Amygdala (tissue), 56 donors: ENCODE measurements at regions not wholly inside any gene's neighbourhood (a gene's known extent, or its start where the extent isn't known, plus 50 kb on each side); places are given as distances from the start of the nearest gene placed in this dataset.

Experiments
- DNase-seq, 56 donors: peaks; one replicate each; lab custom pipeline; 2025; lab: John Stamatoyannopoulos, UW

GRCh38 chr2:241942416-241943208, 73.1 kb downstream of the RTP5 start:
- DNase-seq: no peak

- DNase-seq: no peak
Measured at GRCh38 chr2:241943209-241943850, 73.8 kb downstream of the RTP5 start.

GRCh38 chr2:241943961-241944575, 74.5 kb downstream of the RTP5 start:
- DNase-seq: no peak

GRCh38 chr2:241944821-241945220, 75.3 kb downstream of the RTP5 start:
- peak in 1 of 56 donors; percentile 13 for DNase-seq

GRCh38 chr2:241945311-241945710, 75.8 kb downstream of the RTP5 start:
- DNase-seq: no peak

GRCh38 chr2:241945803-241946202, 76.3 kb downstream of the RTP5 start:
- no peak for DNase-seq

- no peak for DNase-seq
Measured at GRCh38 chr2:241946306-241947003, 76.9 kb downstream of the RTP5 start.

GRCh38 chr2:241947004-241947350, 77.4 kb downstream of the RTP5 start:
- no peak for DNase-seq

- no peak for DNase-seq
Measured at GRCh38 chr2:241947401-241947800, 77.9 kb downstream of the RTP5 start.

- DNase-seq: no peak
Measured at GRCh38 chr2:241947876-241948275, 78.3 kb downstream of the RTP5 start.

- DNase-seq: no peak
Measured at GRCh38 chr2:241948299-241948897, 78.9 kb downstream of the RTP5 start.

GRCh38 chr2:241948901-241949735, 79.6 kb downstream of the RTP5 start:
- no peak for DNase-seq

GRCh38 chr2:241949736-241950412, 80.3 kb downstream of the RTP5 start:
- no peak for DNase-seq

- peak in 43 of 56 donors; percentile 8 to 83 (median 51) for DNase-seq
Measured at GRCh38 chr2:241950413-241951315, 81.1 kb downstream of the RTP5 start.

GRCh38 chr2:241951316-241951700, 81.8 kb downstream of the RTP5 start:
- no peak for DNase-seq

GRCh38 chr2:241951920-241952319, 82.4 kb downstream of the RTP5 start:
- no peak for DNase-seq

- DNase-seq: no peak
Measured at GRCh38 chr2:241952816-241953215, 83.3 kb downstream of the RTP5 start.

- no peak for DNase-seq
Measured at GRCh38 chr2:241953324-241953928, 83.9 kb downstream of the RTP5 start.
